ENCODE measurements at regions not wholly inside any gene's neighbourhood (a gene's known extent, or its start where the extent isn't known, plus 50 kb on each side); places are given as distances from the start of the nearest gene placed in this dataset.
"Not testable (repeated sequence)": the region's sequence is repeated elsewhere in the genome, so short reads cannot be mapped to it uniquely, and the experiment has no call there.

DNA sequence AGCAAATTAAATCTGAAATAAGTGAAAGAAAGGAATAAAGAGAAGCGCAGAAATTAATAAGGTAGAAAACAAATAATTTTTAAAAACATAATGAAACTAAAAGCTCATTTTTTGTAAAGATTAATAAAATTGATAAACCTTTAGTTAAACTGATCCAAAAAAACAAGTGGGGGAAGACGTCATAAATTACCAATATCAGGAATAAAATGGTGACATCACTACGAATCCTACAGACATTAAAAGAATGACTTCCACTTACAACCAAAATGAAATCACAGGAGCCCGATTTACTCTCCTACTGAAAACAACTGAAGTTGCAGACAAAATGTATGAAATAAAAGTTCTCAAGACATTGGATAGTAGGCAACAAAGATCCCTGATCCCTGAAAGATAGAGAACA, 68.1 kb upstream of the IFFO2 start:
- Mint-ChIP-seq H3K9me3 (ENCODE audit: unreplicated experiment) (peaks cover 14% of the 10 kb centered on the region), H3K27me3 (ENCODE audit: unreplicated experiment) (peaks cover 10% of the 10 kb centered on the region), H3K27ac (ENCODE audit: unreplicated experiment) (no peak overlapping the region), H3K4me3 (ENCODE audit: unreplicated experiment) (no peak overlapping the region), H3K36me3 (ENCODE audit: unreplicated experiment) (no peaks in the 10 kb centered on the region), H3K4me1 (ENCODE audit: unreplicated experiment) (no peaks in the 10 kb centered on the region)
- DNase-seq (ENCODE audit: extremely low spot score, unreplicated experiment) = no peak
- TF ChIP-seq, protein P1, sequence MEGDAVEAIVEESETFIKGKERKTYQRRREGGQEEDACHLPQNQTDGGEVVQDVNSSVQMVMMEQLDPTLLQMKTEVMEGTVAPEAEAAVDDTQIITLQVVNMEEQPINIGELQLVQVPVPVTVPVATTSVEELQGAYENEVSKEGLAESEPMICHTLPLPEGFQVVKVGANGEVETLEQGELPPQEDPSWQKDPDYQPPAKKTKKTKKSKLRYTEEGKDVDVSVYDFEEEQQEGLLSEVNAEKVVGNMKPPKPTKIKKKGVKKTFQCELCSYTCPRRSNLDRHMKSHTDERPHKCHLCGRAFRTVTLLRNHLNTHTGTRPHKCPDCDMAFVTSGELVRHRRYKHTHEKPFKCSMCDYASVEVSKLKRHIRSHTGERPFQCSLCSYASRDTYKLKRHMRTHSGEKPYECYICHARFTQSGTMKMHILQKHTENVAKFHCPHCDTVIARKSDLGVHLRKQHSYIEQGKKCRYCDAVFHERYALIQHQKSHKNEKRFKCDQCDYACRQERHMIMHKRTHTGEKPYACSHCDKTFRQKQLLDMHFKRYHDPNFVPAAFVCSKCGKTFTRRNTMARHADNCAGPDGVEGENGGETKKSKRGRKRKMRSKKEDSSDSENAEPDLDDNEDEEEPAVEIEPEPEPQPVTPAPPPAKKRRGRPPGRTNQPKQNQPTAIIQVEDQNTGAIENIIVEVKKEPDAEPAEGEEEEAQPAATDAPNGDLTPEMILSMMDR (IDR thresholded peaks at IDR 0.05) = no peak

DNA sequence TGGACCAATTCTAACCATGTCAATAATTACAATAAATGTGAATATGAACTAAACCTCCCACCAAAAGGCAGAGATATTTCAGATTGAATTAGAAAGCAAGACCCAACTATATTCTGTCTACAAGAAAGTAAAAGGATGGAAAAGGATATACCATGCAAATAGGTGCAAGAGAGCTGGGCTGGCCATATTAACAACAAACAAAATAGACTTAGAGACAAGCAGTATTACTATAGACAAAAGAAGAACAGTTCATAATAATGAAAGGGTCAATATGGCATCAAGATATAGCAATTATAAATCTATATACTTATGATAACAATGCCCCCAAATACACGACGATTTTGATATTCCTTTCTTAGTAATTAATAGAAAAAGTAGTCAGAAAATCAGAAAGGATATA, 67.3 kb upstream of the IFFO2 start:
- peaks cover 10% of the 10 kb centered on the region for H3K27me3 Mint-ChIP-seq (ENCODE audit: unreplicated experiment)
- H3K36me3 Mint-ChIP-seq (ENCODE audit: unreplicated experiment) = no peaks in the 10 kb centered on the region

DNA sequence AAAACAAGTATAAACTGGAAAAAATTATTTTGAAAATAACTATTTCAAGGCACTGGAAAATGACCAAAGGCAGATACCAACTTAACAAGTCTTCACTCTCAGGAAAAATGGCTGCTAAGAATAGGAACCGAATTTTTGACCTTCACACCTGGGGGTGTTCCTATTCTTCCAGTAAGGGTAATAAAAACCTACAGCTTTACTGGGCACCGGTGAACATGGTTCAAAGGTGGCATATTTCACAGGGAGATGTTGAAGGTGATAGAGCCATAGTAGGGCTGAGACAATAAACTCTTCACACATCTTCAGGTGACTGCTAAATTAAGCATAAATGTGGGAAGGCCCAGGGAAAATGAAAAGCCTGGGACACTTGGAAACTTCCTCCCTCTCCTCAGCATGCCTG, 65.4 kb upstream of the IFFO2 start:
- Mint-ChIP-seq H3K27me3 (ENCODE audit: unreplicated experiment) (peaks cover 10% of the 10 kb centered on the region), H3K4me3 (ENCODE audit: unreplicated experiment) (no peak overlapping the region)
- TF ChIP-seq, protein P1 (IDR thresholded peaks at IDR 0.05) = no peak

More for the DNA sequence above, 67.3 kb upstream of the IFFO2 start:
- DNase-seq (ENCODE audit: extremely low spot score, unreplicated experiment) = no peak
- Mint-ChIP-seq H3K4me1 (ENCODE audit: unreplicated experiment) (no peaks in the 10 kb centered on the region), H3K4me3 (ENCODE audit: unreplicated experiment) (no peak overlapping the region), H3K27ac (ENCODE audit: unreplicated experiment) (no peak overlapping the region), H3K9me3 (ENCODE audit: unreplicated experiment) (peaks cover 14% of the 10 kb centered on the region)
- TF ChIP-seq, protein P1 (IDR thresholded peaks at IDR 0.05) = no peak

DNA sequence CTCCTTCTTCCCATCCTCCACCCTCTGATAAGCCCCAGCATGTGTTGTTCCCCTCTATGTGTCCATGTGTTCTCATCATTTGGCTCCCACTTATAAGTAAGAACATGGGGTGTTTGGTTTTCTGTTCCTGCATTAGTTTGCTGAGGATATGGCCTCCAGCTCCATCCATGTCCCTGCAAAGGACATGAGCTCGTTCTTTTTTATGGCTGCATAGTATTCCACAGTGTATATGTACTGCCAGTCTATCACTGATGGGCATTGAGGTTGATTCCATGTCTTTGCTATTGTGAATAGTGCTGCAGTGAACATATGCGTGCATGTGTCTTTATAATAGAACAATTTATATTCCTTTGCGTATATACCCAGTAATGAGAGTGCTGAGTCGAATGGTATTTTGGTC, 62.8 kb upstream of the IFFO2 start:
- not testable (repeated sequence) for H3K4me1 Mint-ChIP-seq (ENCODE audit: unreplicated experiment); DNase-seq (ENCODE audit: extremely low spot score, unreplicated experiment); H3K27ac Mint-ChIP-seq (ENCODE audit: unreplicated experiment); H3K9me3 Mint-ChIP-seq (ENCODE audit: unreplicated experiment); H3K4me3 Mint-ChIP-seq (ENCODE audit: unreplicated experiment); H3K36me3 Mint-ChIP-seq (ENCODE audit: unreplicated experiment)
- H3K27me3 Mint-ChIP-seq (ENCODE audit: unreplicated experiment) = peaks cover 10% of the 10 kb centered on the region

More for the DNA sequence above, 65.4 kb upstream of the IFFO2 start:
- Mint-ChIP-seq H3K36me3 (ENCODE audit: unreplicated experiment) (no peaks in the 10 kb centered on the region), H3K27ac (ENCODE audit: unreplicated experiment) (no peak overlapping the region), H3K4me1 (ENCODE audit: unreplicated experiment) (no peaks in the 10 kb centered on the region), H3K9me3 (ENCODE audit: unreplicated experiment) (peaks cover 10% of the 10 kb centered on the region)
- peak; percentile 6 for DNase-seq (ENCODE audit: extremely low spot score, unreplicated experiment)

DNA sequence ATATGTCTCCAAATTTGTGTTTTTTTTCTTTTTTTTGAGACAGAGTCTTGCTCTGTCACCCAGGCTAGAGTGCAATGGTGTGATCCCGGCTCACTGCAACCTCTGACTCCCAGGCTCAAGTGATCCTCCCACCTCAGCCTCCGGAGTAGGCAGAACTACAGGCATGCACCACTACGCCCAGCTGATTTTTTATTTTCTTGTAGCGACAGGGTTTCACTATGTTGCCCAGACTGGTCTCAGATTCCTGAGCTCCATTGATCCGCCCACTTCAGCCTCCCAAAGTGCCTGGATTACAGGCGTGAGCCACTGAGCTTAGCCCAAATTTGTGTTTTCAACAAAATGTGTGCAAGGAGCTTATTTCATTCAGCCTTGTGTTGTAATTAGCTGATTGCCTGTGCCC, 59.0 kb upstream of the IFFO2 start:
- Mint-ChIP-seq H3K4me1 (ENCODE audit: unreplicated experiment) (peaks cover 22% of the 10 kb centered on the region), H3K4me3 (ENCODE audit: unreplicated experiment) (no peak overlapping the region), H3K9me3 (ENCODE audit: unreplicated experiment) (no peaks in the 10 kb centered on the region), H3K27ac (ENCODE audit: unreplicated experiment) (no peak overlapping the region), H3K36me3 (ENCODE audit: unreplicated experiment) (no peaks in the 10 kb centered on the region), H3K27me3 (ENCODE audit: unreplicated experiment) (no peaks in the 10 kb centered on the region)
- TF ChIP-seq, protein P1 (IDR thresholded peaks at IDR 0.05) = no peak
- peak; percentile 17 for DNase-seq (ENCODE audit: extremely low spot score, unreplicated experiment)

DNA sequence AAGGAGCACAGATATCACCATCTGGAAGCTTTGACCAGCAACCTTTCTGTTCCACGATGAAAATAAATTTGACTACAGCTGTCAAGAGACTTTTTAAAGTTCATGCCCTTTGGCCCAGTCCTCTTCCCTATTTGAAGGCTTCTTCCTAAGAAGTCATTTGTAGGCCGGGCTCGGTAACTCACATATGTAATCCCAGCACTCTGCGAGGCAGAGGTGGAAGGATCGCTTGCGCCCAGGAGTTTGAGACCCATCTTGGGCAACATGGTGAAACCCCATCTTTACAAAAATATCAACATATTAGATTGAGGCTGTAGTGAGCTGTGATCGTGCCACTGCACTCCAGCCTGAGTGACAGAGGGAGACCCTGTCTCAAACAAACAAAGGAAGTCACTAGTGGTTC, 58.3 kb upstream of the IFFO2 start:
- TF ChIP-seq, protein P1 (IDR thresholded peaks at IDR 0.05) = no peak
- no peak overlapping the region for H3K27ac Mint-ChIP-seq (ENCODE audit: unreplicated experiment)
- H3K4me3 Mint-ChIP-seq (ENCODE audit: unreplicated experiment) = no peak overlapping the region
- H3K4me1 Mint-ChIP-seq (ENCODE audit: unreplicated experiment) = peaks cover 29% of the 10 kb centered on the region
- no peaks in the 10 kb centered on the region for H3K9me3 Mint-ChIP-seq (ENCODE audit: unreplicated experiment)
- H3K27me3 Mint-ChIP-seq (ENCODE audit: unreplicated experiment) = no peaks in the 10 kb centered on the region
- H3K36me3 Mint-ChIP-seq (ENCODE audit: unreplicated experiment) = no peaks in the 10 kb centered on the region
- DNase-seq (ENCODE audit: extremely low spot score, unreplicated experiment) = peak; percentile 57
